GM12878 (cell line): ENCODE measurements at regions not wholly inside any gene's neighbourhood (a gene's known extent, or its start where the extent isn't known, plus 50 kb on each side); places are given as distances from the start of the nearest gene placed in this dataset.
"Not testable (repeated sequence)": the region's sequence is repeated elsewhere in the genome, so short reads cannot be mapped to it uniquely, and the experiment has no call there.

Source experiments
- ATAC-seq: fragments of 200-7000 bp; cut with Tn5 transposase; 3 replicates; pipeline ENCODE4 v1.9.1; 2020; ENCODE audit warnings: mild to moderate bottlenecking, moderate library complexity
- BruUV-seq: library from RNA; stranded (reverse); fragments of 400-500 nt; replicated peaks from 2 replicates; lab custom pipeline; 2021; lab: Mats Ljungman, UMichigan
- CTCF ChIA-PET: fragments of 300-600 bp; sonication (Branson Sonifier 250); formaldehyde crosslinking; extraction: SDS; loops from one replicate; lab custom pipeline; 2021; ENCODE audit warnings: inconsistent platforms; lab: Yijun Ruan, JAX
- POLR2A ChIA-PET: fragments of 350-600 bp; formaldehyde crosslinking; extraction: SDS; loops from one replicate; lab custom pipeline; 2021; ENCODE audit warnings: inconsistent platforms; lab: Charles Lee
- RAD21 ChIA-PET: fragments of 300-600 bp; sonication (Branson Sonifier 250); formaldehyde crosslinking; loops from one replicate; lab custom pipeline; 2023; ENCODE audit warnings: antibody characterized with exemption; ENCODE audit not compliant: unreplicated experiment; lab: Charles Lee
- SMC1A ChIA-PET: fragments of 300-600 bp; sonication (Branson Sonifier 250); formaldehyde crosslinking; loops from one replicate; lab custom pipeline; 2023; ENCODE audit not compliant: unreplicated experiment, uncharacterized antibody; lab: Charles Lee
- DNase-seq: peaks from one replicate; pipeline ENCODE4 v3.0.0-alpha.2; 2011; ENCODE audit warnings: low read depth, low spot score
- FAIRE-seq: peaks from 3 replicates; lab custom pipeline; 2011; peaks lifted over from hg19 to GRCh38; lab: Jason Lieb, UNC
- H2AFZ ChIP-seq: 2 replicates; pipeline ENCODE4 v1.6.0; 2011; ENCODE audit warnings: low read depth, low read length, control low read depth; ENCODE audit not compliant: control insufficient read depth
- H3K27ac ChIP-seq: 2 replicates; pipeline ENCODE4 v1.5.1; 2011; ENCODE audit warnings: control low read depth; ENCODE audit not compliant: control insufficient read depth, insufficient read depth
- H3K27me3 ChIP-seq, 2 experiments: replicated peaks in 1 of 2; 2 replicates each; pipeline versions ENCODE4 v1.6.0 to v1.6.1; 2011; ENCODE audit warnings: low read length in 1 of 2; ENCODE audit not compliant: control insufficient read depth in 2 of 2, insufficient read depth in 2 of 2
- H3K36me3 ChIP-seq, 2 experiments: 2 replicates each; pipeline ENCODE4 v1.5.1; 2011; ENCODE audit warnings: low read length in 1 of 2; ENCODE audit not compliant: control insufficient read depth in 2 of 2, insufficient read depth in 2 of 2
- H3K4me1 ChIP-seq: 2 replicates; pipeline ENCODE4 v1.6.1; 2011; ENCODE audit warnings: mild to moderate bottlenecking, low read length, moderate library complexity, mixed read lengths; ENCODE audit not compliant: control insufficient read depth, insufficient read depth
- H3K4me2 ChIP-seq: 2 replicates; pipeline ENCODE4 v1.6.0; 2011; ENCODE audit warnings: control low read depth; ENCODE audit not compliant: control insufficient read depth, insufficient read depth
- H3K4me3 ChIP-seq: fragments of 200-600 bp; sonication (generic); 2 replicates; pipeline ENCODE4 v1.5.1; 2016
- H3K79me2 ChIP-seq: 2 replicates; pipeline ENCODE4 v1.6.0; 2011; ENCODE audit warnings: low read length; ENCODE audit not compliant: control insufficient read depth, insufficient read depth
- H3K9ac ChIP-seq: 2 replicates; pipeline ENCODE4 v1.8.0; 2011; ENCODE audit warnings: low read length, control low read depth, mixed read lengths; ENCODE audit not compliant: control insufficient read depth, insufficient read depth
- H3K9me3 ChIP-seq: replicated peaks from 3 replicates; pipeline ENCODE4 v1.5.1; 2011; ENCODE audit warnings: mild to moderate bottlenecking, low read length; ENCODE audit not compliant: control insufficient read depth, insufficient read depth
- H4K20me1 ChIP-seq: 2 replicates; pipeline ENCODE4 v1.6.0; 2011; ENCODE audit not compliant: control insufficient read depth, insufficient read depth
- E2F4 ChIP-seq: IDR thresholded peaks from 2 replicates; pipeline ENCODE4 v1.6.1; 2012; ENCODE audit warnings: low read depth, low read length, improper control_type of control experiment
- KDM1A ChIP-seq: fragments of 200-600 bp; sonication (generic); IDR thresholded peaks from 2 replicates; pipeline ENCODE4 v1.6.1; 2016; ENCODE audit warnings: borderline replicate concordance
- RAD51 ChIP-seq: fragments of 450-650 bp; IDR thresholded peaks from 2 replicates; pipeline ENCODE4 v1.6.1; 2016; ENCODE audit warnings: moderate library complexity, mild to moderate bottlenecking, inconsistent platforms
- RELA ChIP-seq: fragments of 450-650 bp; IDR thresholded peaks from 2 replicates; pipeline ENCODE4 v1.8.0; 2014; ENCODE audit warnings: borderline replicate concordance; ENCODE audit not compliant: partially characterized antibody
- TBL1XR1 ChIP-seq: IDR thresholded peaks from 2 replicates; pipeline ENCODE4 v1.6.1; 2012; ENCODE audit warnings: low read depth, low read length, improper control_type of control experiment
- TCF7 ChIP-seq: IDR thresholded peaks from 2 replicates; pipeline ENCODE4 v1.6.1; 2014; ENCODE audit warnings: antibody characterized with exemption, borderline replicate concordance
- USF1 ChIP-seq: IDR thresholded peaks from 2 replicates; pipeline ENCODE4 v1.6.1; 2011; ENCODE audit warnings: borderline replicate concordance, low read depth, mild to moderate bottlenecking, moderate library complexity, mixed read lengths, low read length; ENCODE audit not compliant: insufficient read depth; ENCODE audit errors: extremely low read length
- ZZZ3 ChIP-seq: IDR thresholded peaks from 2 replicates; pipeline ENCODE4 v1.6.1; 2011; ENCODE audit warnings: low read depth; ENCODE audit not compliant: control insufficient read depth, insufficient read length
- WGBS: methylation state at CpG from one replicate; pipeline ENCODE4 v1.1.6; 2016; ENCODE audit warnings: low lambda C conversion rate; ENCODE audit not compliant: insufficient replicate concordance, insufficient coverage; ENCODE audit errors: missing lambda C conversion rate; 5-methylcytosine and 5-hydroxymethylcytosine counted together
- in situ Hi-C: fragments of 300-500 bp; cut with MboI; formaldehyde crosslinking; loops from 9 replicates; pipeline ENCODE4 v1.14.3; 2018; ENCODE audit warnings: mixed read lengths
- intact Hi-C: fragments of 100-400 bp; cut with micrococcal nuclease; formaldehyde crosslinking; loops from one replicate; pipeline ENCODE4 v1.14.2; 2022; ENCODE audit not compliant: unreplicated experiment
- TF ChIP-seq, protein P1 (sequence below): IDR thresholded peaks from 2 replicates; pipeline ENCODE4 v1.6.1; 2011; ENCODE audit warnings: mild to moderate bottlenecking, low read depth, low read length, moderate library complexity; ENCODE audit not compliant: insufficient replicate concordance
- TF ChIP-seq, protein P2 (sequence below): IDR thresholded peaks from 2 replicates; pipeline ENCODE4 v1.6.1; 2011; ENCODE audit warnings: low read depth, mild to moderate bottlenecking, low read length, moderate library complexity, borderline replicate concordance; ENCODE audit errors: extremely low read depth
- TF ChIP-seq, protein P3 (sequence below): fragments of 450-650 bp; IDR thresholded peaks from 2 replicates; pipeline ENCODE4 v1.6.1; 2017; ENCODE audit warnings: mild to moderate bottlenecking

DNA sequence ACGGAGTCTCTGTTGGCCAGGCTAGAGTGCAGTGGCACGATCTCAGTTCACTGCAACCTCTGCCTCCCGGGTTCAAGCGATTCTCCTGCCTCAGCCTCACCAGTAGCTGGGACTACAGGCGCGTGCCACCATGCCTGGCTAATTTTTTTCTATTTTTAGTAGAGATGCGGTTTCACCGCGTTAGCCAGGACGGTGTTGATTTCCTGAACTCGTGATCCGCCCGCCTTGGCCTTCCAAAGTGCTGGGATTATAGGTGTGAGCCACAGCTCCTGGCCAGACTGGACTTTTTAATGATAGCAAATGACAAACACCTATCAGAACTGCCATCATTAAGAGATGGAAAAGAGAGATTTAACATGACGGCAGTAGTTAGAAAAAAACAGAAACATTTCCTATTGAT is 707.9 kb downstream of the NTRK3 start:
- H4K20me1 ChIP-seq, H3K4me3 ChIP-seq, H3K9me3 ChIP-seq, ATAC-seq, SMC1A ChIA-PET, H3K4me1 ChIP-seq, RAD21 ChIA-PET, H3K27me3 ChIP-seq, H3K4me2 ChIP-seq, H2AFZ ChIP-seq, in situ Hi-C loops, POLR2A ChIA-PET, BruUV-seq, H3K79me2 ChIP-seq, H3K27ac ChIP-seq, H3K36me3 ChIP-seq, CTCF ChIA-PET, H3K9ac ChIP-seq, FAIRE-seq, DNase-seq, intact Hi-C loops: not testable (repeated sequence)
- 58% methylated on average over 13 of the region's 14 CpGs for WGBS

- in situ Hi-C loops (no loop called here), intact Hi-C loops (no loop called here)
- H3K4me1 ChIP-seq = no peaks in the 10 kb centered on the region
- no peak overlapping the region for H3K9ac ChIP-seq
- SMC1A ChIA-PET = no interaction called here
- no peaks in the 10 kb centered on the region for H3K36me3 ChIP-seq
- no peaks in the 10 kb centered on the region for H3K27me3 ChIP-seq
- H3K27ac ChIP-seq = no peak overlapping the region
- POLR2A ChIA-PET = no interaction called here
- BruUV-seq = no TSS peak
- no peak overlapping the region for H3K4me2 ChIP-seq
- no peaks in the 10 kb centered on the region for H3K9me3 ChIP-seq
- FAIRE-seq (no peak), ATAC-seq (no peak), DNase-seq (no peak)
- RAD21 ChIA-PET = no interaction called here
- no peaks in the 10 kb centered on the region for H4K20me1 ChIP-seq
- no peaks in the 10 kb centered on the region for H3K79me2 ChIP-seq
- CTCF ChIA-PET = no interaction called here
- no peak overlapping the region for H2AFZ ChIP-seq
- 0% methylated on average over 3 of the region's 3 CpGs for WGBS
- no peak overlapping the region for H3K4me3 ChIP-seq
- TF ChIP-seq TBL1XR1 (no peak), RELA (no peak), USF1 (no peak), RAD51 (no peak), E2F4 (no peak), KDM1A (no peak), TCF7 (no peak), ZZZ3 (no peak)
- TF ChIP-seq, protein P1, sequence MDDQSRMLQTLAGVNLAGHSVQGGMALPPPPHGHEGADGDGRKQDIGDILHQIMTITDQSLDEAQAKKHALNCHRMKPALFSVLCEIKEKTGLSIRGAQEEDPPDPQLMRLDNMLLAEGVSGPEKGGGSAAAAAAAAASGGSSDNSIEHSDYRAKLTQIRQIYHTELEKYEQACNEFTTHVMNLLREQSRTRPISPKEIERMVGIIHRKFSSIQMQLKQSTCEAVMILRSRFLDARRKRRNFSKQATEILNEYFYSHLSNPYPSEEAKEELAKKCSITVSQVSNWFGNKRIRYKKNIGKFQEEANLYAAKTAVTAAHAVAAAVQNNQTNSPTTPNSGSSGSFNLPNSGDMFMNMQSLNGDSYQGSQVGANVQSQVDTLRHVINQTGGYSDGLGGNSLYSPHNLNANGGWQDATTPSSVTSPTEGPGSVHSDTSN = no peak
- TF ChIP-seq, protein P2, sequence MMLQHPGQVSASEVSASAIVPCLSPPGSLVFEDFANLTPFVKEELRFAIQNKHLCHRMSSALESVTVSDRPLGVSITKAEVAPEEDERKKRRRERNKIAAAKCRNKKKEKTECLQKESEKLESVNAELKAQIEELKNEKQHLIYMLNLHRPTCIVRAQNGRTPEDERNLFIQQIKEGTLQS = no peak
- TF ChIP-seq, protein P3, sequence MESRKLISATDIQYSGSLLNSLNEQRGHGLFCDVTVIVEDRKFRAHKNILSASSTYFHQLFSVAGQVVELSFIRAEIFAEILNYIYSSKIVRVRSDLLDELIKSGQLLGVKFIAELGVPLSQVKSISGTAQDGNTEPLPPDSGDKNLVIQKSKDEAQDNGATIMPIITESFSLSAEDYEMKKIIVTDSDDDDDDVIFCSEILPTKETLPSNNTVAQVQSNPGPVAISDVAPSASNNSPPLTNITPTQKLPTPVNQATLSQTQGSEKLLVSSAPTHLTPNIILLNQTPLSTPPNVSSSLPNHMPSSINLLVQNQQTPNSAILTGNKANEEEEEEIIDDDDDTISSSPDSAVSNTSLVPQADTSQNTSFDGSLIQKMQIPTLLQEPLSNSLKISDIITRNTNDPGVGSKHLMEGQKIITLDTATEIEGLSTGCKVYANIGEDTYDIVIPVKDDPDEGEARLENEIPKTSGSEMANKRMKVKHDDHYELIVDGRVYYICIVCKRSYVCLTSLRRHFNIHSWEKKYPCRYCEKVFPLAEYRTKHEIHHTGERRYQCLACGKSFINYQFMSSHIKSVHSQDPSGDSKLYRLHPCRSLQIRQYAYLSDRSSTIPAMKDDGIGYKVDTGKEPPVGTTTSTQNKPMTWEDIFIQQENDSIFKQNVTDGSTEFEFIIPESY = no peak
Measured at GRCh38 chr15:87547470-87548181, 708.9 kb downstream of the NTRK3 start.
